ENCODE measurements at regions not wholly inside any gene's neighbourhood (a gene's known extent, or its start where the extent isn't known, plus 50 kb on each side); places are given as distances from the start of the nearest gene placed in this dataset.

DNA sequence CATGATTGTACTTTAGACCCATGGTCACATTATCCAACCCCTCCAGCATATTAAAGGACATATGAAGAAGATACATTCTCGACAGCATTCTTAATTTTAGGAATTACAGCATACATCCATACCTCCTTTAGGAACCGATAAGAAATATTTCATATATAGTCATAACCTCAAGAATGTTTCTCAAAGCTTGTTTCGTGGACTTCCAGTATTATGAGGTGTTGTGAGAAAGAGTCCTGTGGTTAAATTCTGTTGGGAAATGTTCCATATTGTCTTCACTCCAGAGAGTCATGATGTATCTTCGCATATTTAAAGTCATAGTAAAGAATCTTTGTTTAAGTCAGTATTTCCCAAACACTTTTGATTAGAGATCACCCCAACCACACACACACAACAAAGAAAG is 321.0 kb upstream of the SNX7 start:
- H3K4me3 ChIP-seq (ENCODE audit: low read depth, low read length): no peak overlapping the region
- ChIA-PET POLR2A (no interaction called here), CTCF (interaction anchor here (1.4 kb wide), 1 partner anchor 12 kb away, joined by 5 read pairs; no protein-coding TSS in a partner anchor)
- no peaks in the 10 kb centered on the region for H3K27me3 ChIP-seq (ENCODE audit: control insufficient read depth, insufficient read depth, low read length)
- no peak for DNase-seq (ENCODE audit: low read depth)
- H3K36me3 ChIP-seq (ENCODE audit: control insufficient read depth, insufficient read depth, low read length): no peaks in the 10 kb centered on the region
- no peak for TF ChIP-seq CTCF (IDR thresholded peaks at IDR 0.05; ENCODE audit: insufficient read depth, low read depth, low read length)

DNA sequence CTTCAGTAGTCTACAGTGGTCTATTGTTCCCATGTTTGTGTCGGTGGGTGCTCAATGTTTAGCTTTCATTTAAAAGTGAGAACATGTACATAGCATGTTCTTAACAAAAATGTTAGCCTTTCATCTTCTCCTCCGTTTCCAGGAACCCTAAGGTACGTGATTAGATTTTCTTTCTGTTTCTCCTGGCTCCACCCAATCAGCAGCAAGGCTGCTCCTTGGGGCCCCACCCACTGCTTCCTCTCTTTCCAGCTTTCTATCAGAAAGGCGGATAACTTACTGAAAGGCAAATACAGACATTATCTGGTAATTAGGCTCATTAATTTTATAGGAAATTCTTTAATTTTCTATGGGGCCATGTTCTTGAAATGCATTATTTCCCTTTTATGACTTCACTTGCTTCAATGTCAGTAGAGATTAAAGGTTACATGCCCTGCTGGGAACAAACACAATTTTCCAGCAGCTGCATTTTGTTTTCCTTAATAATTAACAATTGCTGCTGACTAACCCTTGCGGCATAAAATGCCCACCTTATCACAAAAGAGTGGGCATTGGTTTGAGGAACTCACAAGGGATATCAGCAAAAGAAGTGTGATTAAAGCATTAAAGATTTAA is 324.9 kb upstream of the SNX7 start:
- Histone ChIP-seq H3K4me3 (ENCODE audit: low read depth, low read length) (no peak overlapping the region), H3K36me3 (ENCODE audit: control insufficient read depth, insufficient read depth, low read length) (no peaks in the 10 kb centered on the region), H3K27me3 (ENCODE audit: control insufficient read depth, insufficient read depth, low read length) (no peaks in the 10 kb centered on the region)
- CTCF ChIA-PET: no interaction called here
- POLR2A ChIA-PET: no interaction called here
- no peak for TF ChIP-seq CTCF (IDR thresholded peaks at IDR 0.05; ENCODE audit: insufficient read depth, low read depth, low read length)
- no peak for DNase-seq (ENCODE audit: low read depth)

DNA sequence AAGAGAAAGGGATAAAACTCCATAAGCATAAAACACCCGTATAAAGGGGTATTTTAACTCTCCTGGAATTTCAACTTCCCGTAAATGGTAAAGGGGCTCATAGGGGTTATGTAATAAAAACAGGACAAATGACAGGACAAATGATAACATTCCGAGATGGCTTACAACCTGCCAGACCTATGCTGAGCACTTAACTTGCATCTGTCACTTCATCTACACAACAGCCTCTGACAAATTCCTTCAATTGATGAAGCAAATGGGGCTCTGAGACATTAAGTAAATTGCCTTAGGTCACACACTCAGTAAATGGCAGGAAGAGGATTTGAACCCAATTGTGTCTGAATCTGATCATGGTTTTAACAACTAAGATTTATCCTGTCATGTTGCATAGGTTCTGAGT is 327.6 kb upstream of the SNX7 start:
- Histone ChIP-seq H3K4me3 (ENCODE audit: low read depth, low read length) (no peak overlapping the region), H3K27me3 (ENCODE audit: control insufficient read depth, insufficient read depth, low read length) (no peaks in the 10 kb centered on the region), H3K36me3 (ENCODE audit: control insufficient read depth, insufficient read depth, low read length) (no peaks in the 10 kb centered on the region)
- ChIA-PET POLR2A (no interaction called here), CTCF (no interaction called here)
- no peak for TF ChIP-seq CTCF (IDR thresholded peaks at IDR 0.05; ENCODE audit: insufficient read depth, low read depth, low read length)
- no peak for DNase-seq (ENCODE audit: low read depth)

GRCh38 chr1:98333406-98333805 is 328.1 kb upstream of the SNX7 start:
- POLR2A ChIA-PET: no interaction called here
- no peaks in the 10 kb centered on the region for H3K27me3 ChIP-seq (ENCODE audit: control insufficient read depth, insufficient read depth, low read length)
- no peak for TF ChIP-seq CTCF (IDR thresholded peaks at IDR 0.05; ENCODE audit: insufficient read depth, low read depth, low read length)
- no peak overlapping the region for H3K4me3 ChIP-seq (ENCODE audit: low read depth, low read length)
- H3K36me3 ChIP-seq (ENCODE audit: control insufficient read depth, insufficient read depth, low read length): no peaks in the 10 kb centered on the region
- CTCF ChIA-PET: no interaction called here
- no peak for DNase-seq (ENCODE audit: low read depth)

GRCh38 chr1:98331718-98332311 is 329.7 kb upstream of the SNX7 start:
- no peak overlapping the region for H3K4me3 ChIP-seq (ENCODE audit: low read depth, low read length)
- CTCF ChIA-PET: interaction anchor here (1.1 kb wide), 1 partner anchor 136 kb away, joined by 4 read pairs; no protein-coding TSS in a partner anchor
- no peak for DNase-seq (ENCODE audit: low read depth)
- POLR2A ChIA-PET: interaction anchor here (0.6 kb wide), 1 partner anchor 1030 kb away, joined by 5 read pairs; no protein-coding TSS in a partner anchor
- no peak for TF ChIP-seq CTCF (IDR thresholded peaks at IDR 0.05; ENCODE audit: insufficient read depth, low read depth, low read length)
- no peaks in the 10 kb centered on the region for H3K36me3 ChIP-seq (ENCODE audit: control insufficient read depth, insufficient read depth, low read length)
- H3K27me3 ChIP-seq (ENCODE audit: control insufficient read depth, insufficient read depth, low read length): no peaks in the 10 kb centered on the region
